PC-3 (cell line): ENCODE measurements at regions not wholly inside any gene's neighbourhood (a gene's known extent, or its start where the extent isn't known, plus 50 kb on each side); places are given as distances from the start of the nearest gene placed in this dataset.

Source experiments
- ATAC-seq: fragments of 200-7000 bp; cut with Tn5 transposase; 2 replicates; pipeline ENCODE4 v1.9.1; 2020; ENCODE audit warnings: mild to moderate bottlenecking, moderate library complexity
- BruUV-seq: library from RNA; stranded (reverse); fragments of 400-500 nt; replicated peaks from 2 replicates; lab custom pipeline; 2021; lab: Mats Ljungman, UMichigan
- CTCF ChIA-PET: fragments of 300-600 bp; sonication (Branson Sonifier 250); formaldehyde crosslinking; loops from one replicate; lab custom pipeline; 2022; ENCODE audit warnings: antibody characterized with exemption; lab: Charles Lee
- POLR2A ChIA-PET: fragments of 300-600 bp; sonication (Branson Sonifier 250); formaldehyde crosslinking; loops from one replicate; lab custom pipeline; 2022; ENCODE audit warnings: antibody characterized with exemption; ENCODE audit not compliant: unreplicated experiment; lab: Charles Lee
- DNase-seq: peaks from one replicate; pipeline ENCODE4 v3.0.0-alpha.2; 2015
- H2AFZ ChIP-seq: fragments of 300-600 bp; sonication (generic); 2 replicates; pipeline ENCODE4 v1.6.0; 2016; ENCODE audit warnings: antibody characterized with exemption, low read length
- H3F3A ChIP-seq: fragments of 300-600 bp; sonication (generic); one replicate; pipeline ENCODE4 v1.6.0; 2017; ENCODE audit warnings: antibody characterized with exemption, low read length, control low read depth, mild to moderate bottlenecking; ENCODE audit not compliant: unreplicated experiment
- H3K27ac ChIP-seq: fragments of 300-600 bp; sonication (generic); 2 replicates; pipeline ENCODE4 v1.5.1; 2016; ENCODE audit warnings: mild to moderate bottlenecking, low read length
- H3K27me3 ChIP-seq: fragments of 300-600 bp; sonication (generic); 2 replicates; pipeline ENCODE4 v1.6.1; 2016; ENCODE audit warnings: low read length, mixed read lengths
- H3K36me3 ChIP-seq: fragments of 300-600 bp; sonication (generic); 2 replicates; pipeline ENCODE4 v1.6.1; 2016; ENCODE audit warnings: low read depth, mixed run types, low read length, mixed read lengths
- H3K4me1 ChIP-seq: fragments of 300-600 bp; sonication (generic); 2 replicates; pipeline ENCODE4 v1.5.1; 2016; ENCODE audit warnings: low read length; ENCODE audit not compliant: insufficient read depth
- H3K4me2 ChIP-seq: fragments of 300-600 bp; sonication (generic); 2 replicates; pipeline ENCODE4 v1.6.0; 2016; ENCODE audit warnings: low read length
- H3K4me3 ChIP-seq: fragments of 300-600 bp; sonication (generic); 2 replicates; pipeline ENCODE4 v1.5.1; 2016; ENCODE audit warnings: mild to moderate bottlenecking, low read length, mixed read lengths
- H3K79me2 ChIP-seq: fragments of 300-600 bp; sonication (generic); 2 replicates; pipeline ENCODE4 v1.6.1; 2017; ENCODE audit warnings: low read length, mixed read lengths
- H3K9ac ChIP-seq: fragments of 300-600 bp; sonication (generic); 2 replicates; pipeline ENCODE4 v1.6.0; 2016; ENCODE audit warnings: mild to moderate bottlenecking, low read length
- H3K9me2 ChIP-seq: fragments of 300-600 bp; sonication (generic); replicated peaks from 2 replicates; pipeline ENCODE4 v1.6.1; 2016; ENCODE audit warnings: mixed run types, low read length, mixed read lengths
- H3K9me3 ChIP-seq: fragments of 300-600 bp; sonication (generic); 2 replicates; pipeline ENCODE4 v1.6.1; 2016; ENCODE audit warnings: low read length, mixed read lengths
- H4K20me1 ChIP-seq: fragments of 300-600 bp; sonication (generic); 2 replicates; pipeline ENCODE4 v1.6.1; 2016; ENCODE audit warnings: low read length, mixed read lengths
- EZH2 ChIP-seq: fragments of 300-600 bp; sonication (generic); IDR thresholded peaks from one replicate; pipeline ENCODE4 v1.6.1; 2017; ENCODE audit warnings: antibody characterized with exemption, mild to moderate bottlenecking, low read length; ENCODE audit not compliant: unreplicated experiment
- EZH2phosphoT487 ChIP-seq: fragments of 300-600 bp; sonication (generic); IDR thresholded peaks from 2 replicates; pipeline ENCODE4 v1.6.1; 2018; ENCODE audit warnings: mild to moderate bottlenecking, antibody characterized with exemption, low read length, borderline replicate concordance
- intact Hi-C: fragments of 100-400 bp; cut with micrococcal nuclease; formaldehyde crosslinking; loops from 2 replicates; pipeline ENCODE4 v1.9.0; 2023
- TF ChIP-seq, protein P1 (sequence below): fragments of 300-600 bp; sonication (generic); conservative IDR thresholded peaks from 2 replicates; pipeline ENCODE4 v1.5.1; 2017; ENCODE audit warnings: antibody characterized with exemption, low read depth, mild to moderate bottlenecking, low read length

DNA sequence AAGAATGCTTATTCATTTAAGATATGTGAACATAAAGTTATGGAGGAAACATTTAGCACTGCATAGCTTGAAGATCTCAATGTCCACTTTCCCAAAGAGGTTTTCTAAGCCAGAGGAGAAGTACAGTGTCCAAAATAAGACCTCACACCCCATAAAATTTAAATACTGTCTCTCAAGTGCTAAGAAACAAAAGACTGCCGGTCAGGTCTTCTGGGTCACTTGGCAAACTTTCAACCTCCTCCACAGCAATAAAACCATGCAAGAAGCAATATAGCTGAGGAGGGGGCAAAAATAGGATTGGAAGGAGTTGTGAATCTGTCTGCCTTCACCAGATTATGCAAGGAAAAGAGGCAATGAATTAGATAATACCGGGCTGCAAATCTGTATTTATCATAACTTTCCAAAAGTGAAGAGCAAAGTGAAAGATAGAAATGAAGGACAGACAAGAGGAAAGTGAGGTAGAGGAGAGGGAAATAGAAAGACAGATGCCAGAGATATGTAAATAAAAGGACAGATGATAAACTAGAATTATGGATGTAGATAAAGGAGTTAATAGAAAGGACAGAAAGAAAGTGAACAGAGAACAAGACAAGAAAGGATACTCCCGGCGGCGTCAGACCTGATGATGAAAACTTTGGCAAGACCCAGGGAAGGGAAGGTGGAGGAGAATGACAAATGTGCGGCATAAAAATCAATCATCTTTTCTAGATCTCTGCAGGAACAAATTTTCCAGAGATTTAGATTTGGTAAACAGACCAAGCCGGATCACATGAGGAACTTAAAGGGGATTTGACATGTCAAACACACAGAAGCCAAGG is 152.7 kb upstream of the FAM241A start:
- no TSS peak for BruUV-seq
- Histone ChIP-seq H2AFZ (no peak overlapping the region), H3K4me1 (no peaks in the 10 kb centered on the region), H3K27me3 (peaks cover 48% of the 10 kb centered on the region), H4K20me1 (no peaks in the 10 kb centered on the region), H3K9me2 (no peaks in the 10 kb centered on the region), H3K4me2 (no peak overlapping the region), H3K36me3 (no peaks in the 10 kb centered on the region), H3K9me3 (no peaks in the 10 kb centered on the region), H3K27ac (no peak overlapping the region), H3F3A (no peaks in the 10 kb centered on the region), H3K4me3 (no peak overlapping the region), H3K79me2 (no peaks in the 10 kb centered on the region), H3K9ac (no peak overlapping the region)
- intact Hi-C loops: no loop called here
- CTCF ChIA-PET: no interaction called here
- DNase-seq (no peak), ATAC-seq (no peak)
- POLR2A ChIA-PET: no interaction called here
- TF ChIP-seq EZH2phosphoT487: no peak
- TF ChIP-seq, protein P1, sequence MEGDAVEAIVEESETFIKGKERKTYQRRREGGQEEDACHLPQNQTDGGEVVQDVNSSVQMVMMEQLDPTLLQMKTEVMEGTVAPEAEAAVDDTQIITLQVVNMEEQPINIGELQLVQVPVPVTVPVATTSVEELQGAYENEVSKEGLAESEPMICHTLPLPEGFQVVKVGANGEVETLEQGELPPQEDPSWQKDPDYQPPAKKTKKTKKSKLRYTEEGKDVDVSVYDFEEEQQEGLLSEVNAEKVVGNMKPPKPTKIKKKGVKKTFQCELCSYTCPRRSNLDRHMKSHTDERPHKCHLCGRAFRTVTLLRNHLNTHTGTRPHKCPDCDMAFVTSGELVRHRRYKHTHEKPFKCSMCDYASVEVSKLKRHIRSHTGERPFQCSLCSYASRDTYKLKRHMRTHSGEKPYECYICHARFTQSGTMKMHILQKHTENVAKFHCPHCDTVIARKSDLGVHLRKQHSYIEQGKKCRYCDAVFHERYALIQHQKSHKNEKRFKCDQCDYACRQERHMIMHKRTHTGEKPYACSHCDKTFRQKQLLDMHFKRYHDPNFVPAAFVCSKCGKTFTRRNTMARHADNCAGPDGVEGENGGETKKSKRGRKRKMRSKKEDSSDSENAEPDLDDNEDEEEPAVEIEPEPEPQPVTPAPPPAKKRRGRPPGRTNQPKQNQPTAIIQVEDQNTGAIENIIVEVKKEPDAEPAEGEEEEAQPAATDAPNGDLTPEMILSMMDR: no peak
- TF ChIP-seq EZH2: no peak

DNA sequence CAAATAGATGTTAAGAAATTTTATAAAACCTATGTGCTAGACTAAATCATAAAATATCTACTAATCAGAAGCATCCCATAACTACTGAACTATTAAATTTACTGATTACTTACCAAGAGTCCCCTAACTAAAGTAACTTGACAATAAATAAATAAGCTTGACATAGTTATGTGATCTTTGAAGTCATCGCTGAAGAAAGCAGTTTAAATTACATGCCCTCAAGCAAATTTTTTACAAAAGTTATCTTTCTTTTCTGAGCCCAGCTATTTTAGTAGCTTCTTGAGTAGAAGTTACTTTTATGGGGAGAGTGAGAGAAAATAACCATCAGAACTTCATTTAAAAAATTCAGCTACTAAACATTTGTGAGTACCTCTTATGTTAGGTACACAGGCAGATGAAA is 150.9 kb upstream of the FAM241A start:
- no peak overlapping the region for H3K27ac ChIP-seq
- intact Hi-C loops: no loop called here
- no peak for TF ChIP-seq EZH2phosphoT487
- TF ChIP-seq, protein P1: no peak
- no peak for TF ChIP-seq EZH2
- H3K4me2 ChIP-seq: no peak overlapping the region
- no TSS peak for BruUV-seq
- ChIA-PET CTCF (interaction anchor here (0.5 kb wide), 1 partner anchor 68 kb away, joined by 3 read pairs; no protein-coding TSS in a partner anchor), POLR2A (no interaction called here)
- DNase-seq (no peak), ATAC-seq (no peak)
- no peaks in the 10 kb centered on the region for H3F3A ChIP-seq
- no peaks in the 10 kb centered on the region for H4K20me1 ChIP-seq
- no peaks in the 10 kb centered on the region for H3K36me3 ChIP-seq
- H3K9me3 ChIP-seq: no peaks in the 10 kb centered on the region
- no peaks in the 10 kb centered on the region for H3K9me2 ChIP-seq
- H3K4me3 ChIP-seq: no peak overlapping the region
- no peaks in the 10 kb centered on the region for H3K79me2 ChIP-seq
- H2AFZ ChIP-seq: no peak overlapping the region
- H3K4me1 ChIP-seq: no peaks in the 10 kb centered on the region
- H3K27me3 ChIP-seq: peaks cover 53% of the 10 kb centered on the region
- H3K9ac ChIP-seq: no peak overlapping the region

DNA sequence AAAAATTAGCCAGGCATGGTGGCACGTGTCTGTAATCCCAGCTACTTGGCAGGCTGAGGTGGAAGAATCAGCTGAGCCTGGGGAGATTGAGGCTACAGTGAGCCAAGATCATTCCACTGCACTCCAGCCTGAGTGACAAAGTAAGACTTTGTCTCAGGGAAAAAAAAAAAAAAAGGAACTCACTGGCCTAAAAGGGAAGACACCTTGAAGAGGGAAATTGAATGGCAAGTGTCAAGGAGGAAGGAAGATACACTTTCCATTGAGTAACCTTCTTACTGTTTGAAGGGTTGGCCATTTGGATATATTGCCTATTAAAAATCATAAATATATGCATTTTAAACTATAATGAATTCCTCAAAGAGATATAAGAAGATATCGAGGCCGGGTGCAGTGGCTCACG is 147.5 kb upstream of the FAM241A start:
- CTCF ChIA-PET: no interaction called here

More for the DNA sequence above, 147.5 kb upstream of the FAM241A start:
- BruUV-seq: no TSS peak
- ATAC-seq: no peak
- intact Hi-C loops: no loop called here
- no peaks in the 10 kb centered on the region for H3K9me2 ChIP-seq
- H3F3A ChIP-seq: no peaks in the 10 kb centered on the region
- peaks cover 59% of the 10 kb centered on the region for H3K27me3 ChIP-seq
- TF ChIP-seq, protein P1: no peak
- no peak for TF ChIP-seq EZH2
- TF ChIP-seq EZH2phosphoT487: no peak
- DNase-seq: no peak
- no peak overlapping the region for H3K4me2 ChIP-seq
- no peak overlapping the region for H2AFZ ChIP-seq
- H3K4me1 ChIP-seq: no peaks in the 10 kb centered on the region
- no peaks in the 10 kb centered on the region for H3K79me2 ChIP-seq
- POLR2A ChIA-PET: no interaction called here
- no peaks in the 10 kb centered on the region for H3K36me3 ChIP-seq
- no peak overlapping the region for H3K9ac ChIP-seq
- H4K20me1 ChIP-seq: no peaks in the 10 kb centered on the region
- H3K4me3 ChIP-seq: no peak overlapping the region
- no peak overlapping the region for H3K27ac ChIP-seq
- no peaks in the 10 kb centered on the region for H3K9me3 ChIP-seq
